ENCODE measurements at regions not wholly inside any gene's neighbourhood (a gene's known extent, or its start where the extent isn't known, plus 50 kb on each side); places are given as distances from the start of the nearest gene placed in this dataset.
"Not testable (repeated sequence)": the region's sequence is repeated elsewhere in the genome, so short reads cannot be mapped to it uniquely, and the experiment has no call there.

- no peak for DNase-seq (ENCODE audit: extremely low read depth, low read depth)
Observed at GRCh38 chr1:232711996-232712395, 82.1 kb upstream of the SIPA1L2 start.

DNA sequence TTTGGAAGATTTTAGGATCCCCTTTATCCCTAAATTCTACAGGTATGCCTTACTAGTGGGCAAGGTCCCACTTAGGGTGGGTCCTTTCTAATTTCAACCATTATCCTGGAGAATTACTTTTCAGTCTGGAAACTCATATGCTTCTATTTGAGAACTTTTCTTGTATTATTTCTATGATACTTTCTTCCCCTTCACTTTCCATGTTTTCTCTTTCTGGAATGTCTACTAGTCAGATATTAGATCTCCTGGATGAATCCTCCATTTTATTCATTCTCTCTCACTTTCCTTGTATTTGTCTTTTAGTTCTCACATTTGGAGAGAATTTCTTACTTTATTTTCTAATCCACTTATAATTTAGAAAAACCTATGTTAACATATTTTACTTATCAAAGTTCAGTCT, 83.9 kb upstream of the SIPA1L2 start:
- DNase-seq (ENCODE audit: extremely low read depth, low read depth): no peak

DNA sequence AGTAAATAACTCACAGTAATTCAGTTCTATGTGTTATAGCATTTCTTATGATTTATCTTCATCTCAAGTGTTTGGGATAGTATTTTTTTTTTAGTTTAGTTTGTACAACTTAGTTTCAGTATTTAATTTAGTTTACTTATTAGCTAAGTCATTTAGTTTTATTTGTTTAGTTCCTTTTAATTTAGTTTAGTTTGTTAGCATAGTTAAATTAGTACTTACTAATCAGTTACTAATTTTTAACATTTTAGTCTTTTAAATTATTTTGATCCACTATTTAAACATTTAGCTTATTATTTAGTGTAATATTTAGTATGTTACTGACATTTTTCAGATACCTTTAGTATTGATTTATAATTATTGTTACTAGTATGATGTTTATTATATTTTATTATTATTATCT, 85.2 kb upstream of the SIPA1L2 start:
- no peak for DNase-seq (ENCODE audit: extremely low read depth, low read depth)

- DNase-seq (ENCODE audit: extremely low read depth, low read depth): not testable (repeated sequence)
Observed at GRCh38 chr1:232717911-232718310, 87.3 kb upstream of the MAP10 start.

DNA sequence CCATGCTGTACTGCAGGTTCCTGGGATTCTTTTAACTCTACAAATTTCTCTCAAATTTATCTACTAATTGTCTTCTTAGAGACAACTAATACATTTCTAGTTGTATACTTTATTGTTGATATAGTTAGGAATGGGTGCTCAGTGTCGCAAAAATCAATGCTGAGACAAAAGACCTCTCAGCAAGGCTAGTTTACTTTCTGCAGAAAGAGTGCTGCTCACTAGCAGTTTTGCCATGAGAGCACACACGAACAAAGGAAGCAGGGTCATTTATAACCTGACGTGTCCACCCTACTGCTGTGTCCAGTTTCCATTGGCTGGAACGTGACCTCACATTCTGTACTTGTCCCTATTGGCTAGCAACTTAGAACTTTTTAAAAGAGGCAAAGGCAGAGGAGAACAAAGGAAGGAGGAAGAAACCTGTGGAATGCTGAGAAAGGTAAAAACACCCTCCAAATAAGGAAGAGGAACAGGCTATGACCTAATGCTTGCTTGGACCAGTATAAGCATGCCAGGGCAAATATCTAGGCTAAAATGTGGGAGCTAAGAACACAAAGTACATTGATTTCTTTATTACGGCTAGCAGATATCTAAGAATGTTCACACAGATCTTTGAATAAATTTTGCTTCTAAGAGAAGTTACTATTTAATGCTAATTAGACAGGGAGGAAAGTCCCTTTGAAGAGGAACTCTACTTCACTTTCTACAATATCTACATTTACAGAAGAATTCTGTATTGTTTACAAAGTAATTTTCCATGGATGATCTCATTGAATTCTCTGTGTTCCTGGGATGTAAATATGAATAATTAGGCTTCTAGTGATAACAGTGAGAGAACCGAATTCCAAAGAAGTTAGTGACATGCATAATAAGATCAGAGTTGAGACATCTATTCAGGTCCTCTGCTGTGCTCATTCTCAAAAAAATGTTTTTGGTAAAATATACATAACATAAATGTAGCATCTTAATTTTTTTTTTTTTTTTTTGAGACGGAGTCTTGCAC, 86.0 kb upstream of the MAP10 start:
- no peak for DNase-seq (ENCODE audit: extremely low read depth, low read depth)

DNA sequence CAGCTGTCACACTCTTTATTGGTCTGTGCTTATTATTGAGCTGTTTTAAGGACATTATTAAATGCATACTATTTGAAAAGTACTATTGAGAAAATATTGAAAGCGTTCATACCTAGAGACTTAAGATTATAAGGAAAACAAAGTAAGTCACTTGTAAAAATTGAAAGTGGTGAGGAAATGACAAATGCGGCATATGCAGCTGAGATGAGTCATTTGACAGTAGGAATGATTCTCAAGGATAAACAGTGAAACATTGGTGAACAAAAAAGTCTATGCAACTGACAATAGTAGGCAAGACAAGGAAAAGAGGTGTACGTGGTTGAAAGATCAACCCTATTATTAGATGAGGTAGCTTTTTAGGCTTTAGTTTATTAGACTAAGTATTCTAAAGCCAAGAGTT, 82.6 kb upstream of the MAP10 start:
- no peak for DNase-seq (ENCODE audit: extremely low read depth, low read depth)

GRCh38 chr1:232725305-232726047, 79.7 kb upstream of the MAP10 start:
- DNase-seq (ENCODE audit: extremely low read depth, low read depth): no peak

DNA sequence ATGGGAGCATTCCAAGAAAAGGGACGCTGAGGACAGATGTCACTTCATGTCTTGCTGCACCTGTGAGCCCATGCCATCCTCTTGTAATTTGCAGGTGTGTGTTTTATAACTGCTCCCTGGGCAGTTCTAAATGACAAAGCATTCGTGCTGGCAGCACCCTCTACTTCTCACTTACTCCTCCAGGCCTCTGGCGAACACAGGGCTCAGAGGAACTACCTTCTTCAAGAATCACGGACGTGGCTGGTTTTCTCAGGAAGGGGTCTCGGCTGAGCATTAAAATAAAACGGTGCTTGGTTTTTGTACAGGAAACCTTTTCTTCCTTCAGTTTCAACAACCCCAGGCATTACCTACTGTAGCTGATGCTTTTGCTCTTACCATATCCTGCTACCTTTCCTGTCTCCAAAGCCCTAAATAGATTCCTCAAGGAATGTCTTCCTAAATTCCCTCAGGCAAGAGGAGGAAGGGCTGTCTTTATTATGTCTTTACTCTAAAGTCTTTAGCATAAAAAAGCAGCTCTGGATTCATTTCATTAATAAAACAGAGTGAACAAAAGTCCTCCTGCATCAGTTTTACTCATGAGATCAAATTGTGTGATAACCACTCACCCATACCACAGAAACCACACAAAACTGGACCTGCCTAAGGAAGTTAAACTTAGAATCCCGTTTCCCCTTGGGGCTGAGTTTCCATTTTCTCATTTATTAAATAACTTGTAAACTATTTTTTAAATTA, 79.0 kb upstream of the MAP10 start:
- DNase-seq (ENCODE audit: extremely low read depth, low read depth): no peak

- no peak for DNase-seq (ENCODE audit: extremely low read depth, low read depth)
Observed at GRCh38 chr1:232728507-232729263, 76.5 kb upstream of the MAP10 start.

GRCh38 chr1:232732344-232732910, 72.8 kb upstream of the MAP10 start:
- no peak for DNase-seq (ENCODE audit: extremely low read depth, low read depth)

- DNase-seq (ENCODE audit: extremely low read depth, low read depth): no peak
Observed at GRCh38 chr1:232737917-232738316, 67.3 kb upstream of the MAP10 start.

GRCh38 chr1:232743999-232744398, 61.2 kb upstream of the MAP10 start:
- no peak for DNase-seq (ENCODE audit: extremely low read depth, low read depth)

- DNase-seq (ENCODE audit: extremely low read depth, low read depth): no peak
Observed at GRCh38 chr1:232744847-232745246, 60.4 kb upstream of the MAP10 start.

DNA sequence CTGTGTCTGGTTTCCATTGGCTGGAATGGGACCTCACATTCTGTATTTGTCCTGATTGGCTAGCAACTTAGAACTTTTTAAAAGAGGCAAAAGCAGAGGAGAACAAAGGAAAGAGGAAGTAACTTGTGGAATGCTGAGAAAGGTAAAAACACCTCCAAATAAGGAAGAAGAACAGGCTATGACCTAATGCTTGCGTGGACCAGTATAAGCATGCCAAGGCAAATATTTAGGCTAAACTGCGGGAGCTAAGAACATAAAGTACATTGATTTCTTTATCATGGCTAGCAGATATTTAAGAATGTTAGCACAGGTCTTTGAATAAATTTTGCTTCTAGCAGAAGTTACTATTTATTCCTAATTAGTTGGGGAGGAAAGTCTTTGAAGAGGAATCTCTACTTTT, 59.5 kb upstream of the MAP10 start:
- not testable (repeated sequence) for DNase-seq (ENCODE audit: extremely low read depth, low read depth)

- no peak for DNase-seq (ENCODE audit: extremely low read depth, low read depth)
Observed at GRCh38 chr1:232748910-232749368, 56.3 kb upstream of the MAP10 start.

DNA sequence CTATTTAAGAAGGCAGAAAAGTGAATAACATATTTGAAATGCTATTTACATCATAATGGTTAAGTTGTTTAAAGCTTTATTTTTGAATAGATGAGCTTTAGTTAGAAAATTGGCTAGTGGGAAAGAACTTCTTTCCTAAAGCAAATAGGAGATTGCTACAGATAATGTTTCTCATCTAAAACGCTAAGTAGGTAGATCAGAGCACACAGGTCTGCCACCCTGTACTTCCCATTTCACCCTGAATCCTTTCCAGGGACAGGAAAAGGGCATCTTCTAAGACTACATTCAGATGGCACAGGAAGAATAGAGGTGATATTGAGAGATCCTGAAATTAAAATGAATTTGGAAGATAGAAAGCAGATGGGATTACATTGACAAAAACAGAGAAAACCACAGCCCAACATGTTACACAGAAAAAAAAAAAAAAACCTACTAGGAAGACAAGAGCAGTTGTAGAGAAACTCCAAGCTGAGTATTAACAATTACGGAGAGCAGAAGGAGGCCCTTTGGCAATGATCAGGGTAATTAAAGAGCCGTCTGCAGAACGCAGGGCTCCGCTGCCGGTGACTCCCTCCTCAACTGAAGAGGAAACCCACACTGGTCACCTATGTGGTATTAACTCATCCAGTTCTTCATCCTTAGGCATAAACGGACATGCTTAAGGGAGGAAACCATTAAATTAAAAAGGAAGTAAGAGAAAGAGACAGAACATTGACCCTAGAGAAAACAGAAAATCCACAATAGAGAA, 53.6 kb upstream of the MAP10 start:
- DNase-seq (ENCODE audit: extremely low read depth, low read depth): no peak

GRCh38 chr1:232752365-232752764, 52.9 kb upstream of the MAP10 start:
- no peak for DNase-seq (ENCODE audit: extremely low read depth, low read depth)

GRCh38 chr1:232754930-232755329, 50.3 kb upstream of the MAP10 start:
- DNase-seq (ENCODE audit: extremely low read depth, low read depth): no peak

Data from NCI-H460 (cell line).